D721Med (cell line): ENCODE measurements at regions not wholly inside any gene's neighbourhood (a gene's known extent, or its start where the extent isn't known, plus 50 kb on each side); places are given as distances from the start of the nearest gene placed in this dataset.

Experiments
- DNase-seq: peaks from one replicate; pipeline ENCODE4 v3.0.0; 2011; ENCODE audit warnings: low spot score; ENCODE audit not compliant: insufficient read length
- FAIRE-seq: peaks from 2 replicates; lab custom pipeline; 2011; peaks lifted over from hg19 to GRCh38; lab: Jason Lieb, UNC
- TF ChIP-seq, protein P1 (sequence below): IDR thresholded peaks from 2 replicates; pipeline ENCODE4 v1.5.1; 2012; ENCODE audit warnings: mild to moderate bottlenecking, control low read depth; ENCODE audit not compliant: insufficient read depth; ENCODE audit errors: missing control alignments

- FAIRE-seq: no peak
Observed at GRCh38 chr2:216308576-216308975, 63.7 kb downstream of the MARCHF4 start.

GRCh38 chr2:216307496-216307895, 64.8 kb downstream of the MARCHF4 start:
- FAIRE-seq (no peak), DNase-seq (no peak)
- TF ChIP-seq, protein P1, sequence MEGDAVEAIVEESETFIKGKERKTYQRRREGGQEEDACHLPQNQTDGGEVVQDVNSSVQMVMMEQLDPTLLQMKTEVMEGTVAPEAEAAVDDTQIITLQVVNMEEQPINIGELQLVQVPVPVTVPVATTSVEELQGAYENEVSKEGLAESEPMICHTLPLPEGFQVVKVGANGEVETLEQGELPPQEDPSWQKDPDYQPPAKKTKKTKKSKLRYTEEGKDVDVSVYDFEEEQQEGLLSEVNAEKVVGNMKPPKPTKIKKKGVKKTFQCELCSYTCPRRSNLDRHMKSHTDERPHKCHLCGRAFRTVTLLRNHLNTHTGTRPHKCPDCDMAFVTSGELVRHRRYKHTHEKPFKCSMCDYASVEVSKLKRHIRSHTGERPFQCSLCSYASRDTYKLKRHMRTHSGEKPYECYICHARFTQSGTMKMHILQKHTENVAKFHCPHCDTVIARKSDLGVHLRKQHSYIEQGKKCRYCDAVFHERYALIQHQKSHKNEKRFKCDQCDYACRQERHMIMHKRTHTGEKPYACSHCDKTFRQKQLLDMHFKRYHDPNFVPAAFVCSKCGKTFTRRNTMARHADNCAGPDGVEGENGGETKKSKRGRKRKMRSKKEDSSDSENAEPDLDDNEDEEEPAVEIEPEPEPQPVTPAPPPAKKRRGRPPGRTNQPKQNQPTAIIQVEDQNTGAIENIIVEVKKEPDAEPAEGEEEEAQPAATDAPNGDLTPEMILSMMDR: no peak

More at GRCh38 chr2:216308576-216308975, 63.7 kb downstream of the MARCHF4 start:
- no peak for DNase-seq
- TF ChIP-seq, protein P1: no peak

GRCh38 chr2:216306868-216307267, 65.4 kb downstream of the MARCHF4 start:
- no peak for DNase-seq
- FAIRE-seq: no peak
- TF ChIP-seq, protein P1: no peak

- DNase-seq: no peak
- FAIRE-seq: no peak
- TF ChIP-seq, protein P1: no peak
Observed at GRCh38 chr2:216305574-216305973, 66.7 kb downstream of the MARCHF4 start.

DNA sequence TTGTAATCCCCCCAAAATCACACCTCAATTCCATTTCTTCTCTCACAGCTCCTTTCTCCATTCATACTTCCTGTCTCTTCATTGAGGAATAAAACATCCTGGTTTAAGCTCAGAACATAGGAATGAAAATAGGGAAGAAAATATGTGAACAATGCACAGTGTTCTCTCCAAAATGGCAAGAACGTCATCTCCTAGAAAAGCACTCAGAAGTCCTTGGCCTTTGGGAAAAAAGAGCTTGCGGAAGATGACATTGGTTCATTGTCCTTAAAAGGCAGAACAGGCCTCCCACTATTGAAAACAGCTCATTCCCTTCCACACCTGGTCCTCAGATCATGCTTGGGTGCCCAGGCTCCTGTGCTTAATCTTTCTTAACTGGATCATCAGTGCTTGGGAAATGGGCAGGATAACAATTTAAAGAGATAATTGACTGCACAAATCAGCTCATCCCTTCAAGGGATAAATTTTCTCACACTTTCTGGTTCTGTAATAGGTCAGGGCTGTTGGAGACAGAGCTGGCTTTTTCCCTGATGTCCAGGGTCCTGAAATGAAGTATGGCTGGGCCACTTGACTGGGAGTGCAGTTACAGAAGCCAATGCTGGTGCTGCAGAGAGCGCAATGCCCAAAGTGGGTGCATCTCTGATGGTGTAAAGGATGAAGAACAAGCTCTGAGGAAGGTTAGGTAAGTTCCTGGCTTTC, 69.2 kb downstream of the MARCHF4 start:
- FAIRE-seq (no peak), DNase-seq (no peak)
- TF ChIP-seq, protein P1: no peak

DNA sequence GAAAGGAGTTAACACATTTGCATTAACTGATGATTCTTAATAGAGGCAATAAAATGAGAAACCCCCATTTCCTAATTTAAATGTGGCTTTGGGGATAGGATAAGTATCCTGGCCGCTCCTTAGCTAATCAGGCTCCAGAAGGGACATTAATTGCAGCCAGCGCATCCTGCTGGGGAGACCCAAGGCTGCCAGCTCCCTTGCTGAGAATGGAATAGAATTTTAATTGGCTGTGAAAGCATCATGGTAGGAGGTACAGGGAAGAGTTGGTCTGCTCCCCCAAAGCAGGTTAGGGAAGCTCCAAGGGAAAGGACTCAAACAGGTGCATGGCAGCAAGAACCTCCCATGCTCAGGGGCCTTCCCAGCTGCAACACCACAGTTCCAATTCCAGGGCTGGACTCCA, 71.4 kb downstream of the MARCHF4 start:
- FAIRE-seq (no peak), DNase-seq (no peak)
- TF ChIP-seq, protein P1: no peak

GRCh38 chr2:216299588-216299987, 72.7 kb downstream of the MARCHF4 start:
- DNase-seq: no peak
- TF ChIP-seq, protein P1: no peak
- FAIRE-seq: no peak
